GM12878 (cell line): ENCODE measurements at regions not wholly inside any gene's neighbourhood (a gene's known extent, or its start where the extent isn't known, plus 50 kb on each side); places are given as distances from the start of the nearest gene placed in this dataset.

Experiments used
- MXI1 ChIP-seq: fragments of 150-350 bp; IDR thresholded peaks from 2 replicates; pipeline ENCODE4 v1.6.1; 2011; ENCODE audit warnings: low read depth, mild to moderate bottlenecking, inconsistent platforms, low read length, improper control_type of control experiment
- RAD21 ChIP-seq: IDR thresholded peaks from 2 replicates; pipeline ENCODE4 v1.6.1; 2011; ENCODE audit warnings: mild to moderate bottlenecking, low read depth, low read length, moderate library complexity; ENCODE audit not compliant: insufficient read depth
- YY1 ChIP-seq: IDR thresholded peaks from 2 replicates; pipeline ENCODE4 v1.6.1; 2011; ENCODE audit warnings: low read depth, mild to moderate bottlenecking, low read length
- ZNF274 ChIP-seq: IDR thresholded peaks from one replicate; pipeline ENCODE4 v1.8.0; 2011; ENCODE audit not compliant: insufficient read length, insufficient read depth
- ZZZ3 ChIP-seq: IDR thresholded peaks from 2 replicates; pipeline ENCODE4 v1.6.1; 2011; ENCODE audit warnings: low read depth; ENCODE audit not compliant: control insufficient read depth, insufficient read length
- TF ChIP-seq, protein P1 (sequence below): fragments of 450-650 bp; IDR thresholded peaks from 2 replicates; pipeline ENCODE4 v1.6.1; 2016; ENCODE audit warnings: mild to moderate bottlenecking, moderate library complexity, borderline replicate concordance
- TF ChIP-seq, protein P2 (sequence below), 3 experiments: IDR thresholded peaks in 2 of 3; conservative IDR thresholded peaks in 1 of 3; 2 replicates each; pipeline ENCODE4 v1.5.1; 2011; ENCODE audit warnings: low read depth in 3 of 3, low read length in 3 of 3, mild to moderate bottlenecking in 3 of 3, control low read depth in 2 of 3, moderate library complexity in 2 of 3, inconsistent platforms in 1 of 3, mixed read lengths in 1 of 3; ENCODE audit not compliant: control insufficient read depth in 2 of 3, insufficient read depth in 1 of 3; ENCODE audit errors: extremely low read depth in 1 of 3
- TF ChIP-seq, protein P3 (sequence below): IDR thresholded peaks from 2 replicates; pipeline ENCODE4 v1.6.1; 2012; ENCODE audit warnings: low read depth, low read length, improper control_type of control experiment
- TF ChIP-seq, protein P4 (sequence below): IDR thresholded peaks from 2 replicates; pipeline ENCODE4 v1.6.1; 2011; ENCODE audit warnings: borderline replicate concordance, low read depth, mild to moderate bottlenecking, moderate library complexity, low read length; ENCODE audit not compliant: insufficient read depth, poor library complexity, severe bottlenecking

DNA sequence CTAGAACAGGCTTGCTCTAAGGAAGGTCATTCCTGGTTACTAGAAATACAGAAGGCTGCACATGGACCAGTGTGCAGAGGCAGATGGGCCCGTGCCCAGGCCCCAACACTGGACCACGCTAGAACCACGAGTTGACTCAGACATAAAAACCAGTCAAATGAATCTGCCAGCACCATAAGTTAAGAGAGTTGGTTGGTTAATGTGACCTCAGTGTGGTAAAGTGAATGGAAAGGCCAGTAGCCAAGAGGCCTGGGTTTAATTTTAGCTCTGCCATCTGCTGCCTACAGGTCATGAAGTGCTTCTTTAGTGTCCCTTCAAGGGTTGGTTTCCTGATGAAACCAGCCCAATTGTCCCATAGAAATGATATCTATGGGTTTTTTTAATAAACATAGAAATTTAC is 329.6 kb upstream of the NRP1 start:
- TF ChIP-seq, protein P1, sequence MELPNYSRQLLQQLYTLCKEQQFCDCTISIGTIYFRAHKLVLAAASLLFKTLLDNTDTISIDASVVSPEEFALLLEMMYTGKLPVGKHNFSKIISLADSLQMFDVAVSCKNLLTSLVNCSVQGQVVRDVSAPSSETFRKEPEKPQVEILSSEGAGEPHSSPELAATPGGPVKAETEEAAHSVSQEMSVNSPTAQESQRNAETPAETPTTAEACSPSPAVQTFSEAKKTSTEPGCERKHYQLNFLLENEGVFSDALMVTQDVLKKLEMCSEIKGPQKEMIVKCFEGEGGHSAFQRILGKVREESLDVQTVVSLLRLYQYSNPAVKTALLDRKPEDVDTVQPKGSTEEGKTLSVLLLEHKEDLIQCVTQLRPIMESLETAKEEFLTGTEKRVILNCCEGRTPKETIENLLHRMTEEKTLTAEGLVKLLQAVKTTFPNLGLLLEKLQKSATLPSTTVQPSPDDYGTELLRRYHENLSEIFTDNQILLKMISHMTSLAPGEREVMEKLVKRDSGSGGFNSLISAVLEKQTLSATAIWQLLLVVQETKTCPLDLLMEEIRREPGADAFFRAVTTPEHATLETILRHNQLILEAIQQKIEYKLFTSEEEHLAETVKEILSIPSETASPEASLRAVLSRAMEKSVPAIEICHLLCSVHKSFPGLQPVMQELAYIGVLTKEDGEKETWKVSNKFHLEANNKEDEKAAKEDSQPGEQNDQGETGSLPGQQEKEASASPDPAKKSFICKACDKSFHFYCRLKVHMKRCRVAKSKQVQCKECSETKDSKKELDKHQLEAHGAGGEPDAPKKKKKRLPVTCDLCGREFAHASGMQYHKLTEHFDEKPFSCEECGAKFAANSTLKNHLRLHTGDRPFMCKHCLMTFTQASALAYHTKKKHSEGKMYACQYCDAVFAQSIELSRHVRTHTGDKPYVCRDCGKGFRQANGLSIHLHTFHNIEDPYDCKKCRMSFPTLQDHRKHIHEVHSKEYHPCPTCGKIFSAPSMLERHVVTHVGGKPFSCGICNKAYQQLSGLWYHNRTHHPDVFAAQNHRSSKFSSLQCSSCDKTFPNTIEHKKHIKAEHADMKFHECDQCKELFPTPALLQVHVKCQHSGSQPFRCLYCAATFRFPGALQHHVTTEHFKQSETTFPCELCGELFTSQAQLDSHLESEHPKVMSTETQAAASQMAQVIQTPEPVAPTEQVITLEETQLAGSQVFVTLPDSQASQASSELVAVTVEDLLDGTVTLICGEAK, result no peak
- TF ChIP-seq, protein P2, sequence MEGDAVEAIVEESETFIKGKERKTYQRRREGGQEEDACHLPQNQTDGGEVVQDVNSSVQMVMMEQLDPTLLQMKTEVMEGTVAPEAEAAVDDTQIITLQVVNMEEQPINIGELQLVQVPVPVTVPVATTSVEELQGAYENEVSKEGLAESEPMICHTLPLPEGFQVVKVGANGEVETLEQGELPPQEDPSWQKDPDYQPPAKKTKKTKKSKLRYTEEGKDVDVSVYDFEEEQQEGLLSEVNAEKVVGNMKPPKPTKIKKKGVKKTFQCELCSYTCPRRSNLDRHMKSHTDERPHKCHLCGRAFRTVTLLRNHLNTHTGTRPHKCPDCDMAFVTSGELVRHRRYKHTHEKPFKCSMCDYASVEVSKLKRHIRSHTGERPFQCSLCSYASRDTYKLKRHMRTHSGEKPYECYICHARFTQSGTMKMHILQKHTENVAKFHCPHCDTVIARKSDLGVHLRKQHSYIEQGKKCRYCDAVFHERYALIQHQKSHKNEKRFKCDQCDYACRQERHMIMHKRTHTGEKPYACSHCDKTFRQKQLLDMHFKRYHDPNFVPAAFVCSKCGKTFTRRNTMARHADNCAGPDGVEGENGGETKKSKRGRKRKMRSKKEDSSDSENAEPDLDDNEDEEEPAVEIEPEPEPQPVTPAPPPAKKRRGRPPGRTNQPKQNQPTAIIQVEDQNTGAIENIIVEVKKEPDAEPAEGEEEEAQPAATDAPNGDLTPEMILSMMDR (IDR thresholded peaks at IDR 0.05 in 2 of 3, conservative IDR thresholded peaks at IDR 0.05 in 1 of 3; ENCODE audit: control insufficient read depth in 2 of 3, extremely low read depth in 1 of 3, insufficient read depth in 1 of 3, low read depth in 3 of 3, low read length in 3 of 3), result no peak
- no peak for TF ChIP-seq RAD21
- TF ChIP-seq MXI1, result no peak
- TF ChIP-seq, protein P3, sequence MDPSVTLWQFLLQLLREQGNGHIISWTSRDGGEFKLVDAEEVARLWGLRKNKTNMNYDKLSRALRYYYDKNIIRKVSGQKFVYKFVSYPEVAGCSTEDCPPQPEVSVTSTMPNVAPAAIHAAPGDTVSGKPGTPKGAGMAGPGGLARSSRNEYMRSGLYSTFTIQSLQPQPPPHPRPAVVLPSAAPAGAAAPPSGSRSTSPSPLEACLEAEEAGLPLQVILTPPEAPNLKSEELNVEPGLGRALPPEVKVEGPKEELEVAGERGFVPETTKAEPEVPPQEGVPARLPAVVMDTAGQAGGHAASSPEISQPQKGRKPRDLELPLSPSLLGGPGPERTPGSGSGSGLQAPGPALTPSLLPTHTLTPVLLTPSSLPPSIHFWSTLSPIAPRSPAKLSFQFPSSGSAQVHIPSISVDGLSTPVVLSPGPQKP, result no peak
- no peak for TF ChIP-seq ZZZ3
- TF ChIP-seq, protein P4, sequence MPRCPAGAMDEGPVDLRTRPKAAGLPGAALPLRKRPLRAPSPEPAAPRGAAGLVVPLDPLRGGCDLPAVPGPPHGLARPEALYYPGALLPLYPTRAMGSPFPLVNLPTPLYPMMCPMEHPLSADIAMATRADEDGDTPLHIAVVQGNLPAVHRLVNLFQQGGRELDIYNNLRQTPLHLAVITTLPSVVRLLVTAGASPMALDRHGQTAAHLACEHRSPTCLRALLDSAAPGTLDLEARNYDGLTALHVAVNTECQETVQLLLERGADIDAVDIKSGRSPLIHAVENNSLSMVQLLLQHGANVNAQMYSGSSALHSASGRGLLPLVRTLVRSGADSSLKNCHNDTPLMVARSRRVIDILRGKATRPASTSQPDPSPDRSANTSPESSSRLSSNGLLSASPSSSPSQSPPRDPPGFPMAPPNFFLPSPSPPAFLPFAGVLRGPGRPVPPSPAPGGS, result no peak
- no peak for TF ChIP-seq ZNF274
- TF ChIP-seq YY1, result no peak
